HEK293T (cell line): ENCODE measurements at regions not wholly inside any gene's neighbourhood (a gene's known extent, or its start where the extent isn't known, plus 50 kb on each side); places are given as distances from the start of the nearest gene placed in this dataset.

Experiments
- ARNT ChIP-seq: fragments of 450-650 bp; IDR thresholded peaks from 2 replicates; pipeline ENCODE4 v1.6.1; 2017; ENCODE audit warnings: mild to moderate bottlenecking
- BHLHE40 ChIP-seq: fragments of 450-650 bp; IDR thresholded peaks from 2 replicates; pipeline ENCODE4 v1.6.1; 2016; ENCODE audit warnings: mild to moderate bottlenecking, moderate library complexity, borderline replicate concordance
- FOXK2 ChIP-seq: fragments of 450-650 bp; IDR thresholded peaks from 2 replicates; pipeline ENCODE4 v1.6.1; 2016; ENCODE audit warnings: mild to moderate bottlenecking
- FOXM1 ChIP-seq: fragments of 450-650 bp; IDR thresholded peaks from 2 replicates; pipeline ENCODE4 v1.6.1; 2017; ENCODE audit warnings: mild to moderate bottlenecking, borderline replicate concordance
- NFRKB ChIP-seq: fragments of 450-650 bp; IDR thresholded peaks from 2 replicates; pipeline ENCODE4 v1.6.1; 2016; ENCODE audit warnings: mild to moderate bottlenecking, moderate library complexity
- SP1 ChIP-seq: fragments of 450-650 bp; IDR thresholded peaks from 2 replicates; pipeline ENCODE4 v1.6.1; 2017
- SUZ12 ChIP-seq: fragments of 450-650 bp; IDR thresholded peaks from 2 replicates; pipeline ENCODE4 v1.6.1; 2016; ENCODE audit warnings: mild to moderate bottlenecking
- TARDBP ChIP-seq: fragments of 450-650 bp; IDR thresholded peaks from 2 replicates; pipeline ENCODE4 v1.6.1; 2016
- ZNF384 ChIP-seq: fragments of 450-650 bp; IDR thresholded peaks from 2 replicates; pipeline ENCODE4 v1.6.1; 2016
- TF ChIP-seq, protein P1 (sequence below): fragments of 450-650 bp; IDR thresholded peaks from 2 replicates; pipeline ENCODE4 v1.6.1; 2016

DNA sequence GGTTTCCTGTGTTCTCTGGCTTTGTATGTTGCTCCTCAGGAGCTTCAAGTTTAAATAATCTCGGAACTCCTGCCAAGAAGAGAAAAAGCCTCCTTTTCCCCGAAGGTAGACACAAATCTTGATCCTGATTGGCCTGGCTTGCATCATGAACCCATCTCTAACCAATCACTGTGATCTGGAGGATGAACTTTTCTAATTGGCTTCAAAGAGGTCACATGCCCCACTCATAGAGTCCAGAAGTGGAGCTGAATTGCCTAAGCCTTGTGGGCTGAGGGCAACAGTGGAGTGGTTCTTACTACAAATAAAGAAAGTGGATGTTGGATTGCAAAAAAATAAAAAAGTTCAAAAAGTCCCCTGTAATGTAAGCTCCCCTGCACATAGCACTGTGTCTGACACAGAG, 245.9 kb downstream of the MID1IP1 start:
- no peak for TF ChIP-seq TARDBP
- TF ChIP-seq ZNF384, result no peak
- TF ChIP-seq BHLHE40, result no peak
- no peak for TF ChIP-seq SUZ12
- no peak for TF ChIP-seq NFRKB
- TF ChIP-seq FOXM1, result no peak
- TF ChIP-seq SP1, result no peak
- TF ChIP-seq, protein P1, sequence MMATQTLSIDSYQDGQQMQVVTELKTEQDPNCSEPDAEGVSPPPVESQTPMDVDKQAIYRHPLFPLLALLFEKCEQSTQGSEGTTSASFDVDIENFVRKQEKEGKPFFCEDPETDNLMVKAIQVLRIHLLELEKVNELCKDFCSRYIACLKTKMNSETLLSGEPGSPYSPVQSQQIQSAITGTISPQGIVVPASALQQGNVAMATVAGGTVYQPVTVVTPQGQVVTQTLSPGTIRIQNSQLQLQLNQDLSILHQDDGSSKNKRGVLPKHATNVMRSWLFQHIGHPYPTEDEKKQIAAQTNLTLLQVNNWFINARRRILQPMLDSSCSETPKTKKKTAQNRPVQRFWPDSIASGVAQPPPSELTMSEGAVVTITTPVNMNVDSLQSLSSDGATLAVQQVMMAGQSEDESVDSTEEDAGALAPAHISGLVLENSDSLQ, result no peak
- no peak for TF ChIP-seq ARNT
- TF ChIP-seq FOXK2, result no peak
